ENCODE measurements at regions not wholly inside any gene's neighbourhood (a gene's known extent, or its start where the extent isn't known, plus 50 kb on each side); places are given as distances from the start of the nearest gene placed in this dataset.

DNA sequence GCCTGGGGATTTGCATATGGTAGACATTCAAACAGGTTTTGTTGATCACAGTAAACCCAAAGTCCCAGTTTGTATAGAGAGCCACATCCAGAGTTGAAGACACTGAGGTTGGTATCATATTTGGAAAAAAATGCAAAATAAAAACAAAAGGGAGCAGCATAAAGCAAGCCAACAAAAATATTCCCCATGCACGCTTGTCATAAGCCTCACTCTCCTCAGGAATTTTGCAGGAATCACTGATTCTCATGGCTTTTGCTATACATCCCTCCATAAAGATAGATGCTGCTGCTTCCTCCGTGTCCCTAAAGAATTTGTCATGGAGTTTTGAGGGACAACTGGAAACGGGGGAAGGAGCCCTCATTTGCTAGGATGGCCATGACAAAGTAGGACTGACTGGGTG lies 108.8 kb upstream of the TCF4 start:
- H2AFZ ChIP-seq (ENCODE audit: low read depth, low read length, severe bottlenecking), result no peak overlapping the region
- H3K9me2 ChIP-seq (replicated peaks; ENCODE audit: insufficient read depth, low read length), result no peaks in the 10 kb centered on the region
- H3K9me3 ChIP-seq (ENCODE audit: insufficient read depth, low read length), result no peaks in the 10 kb centered on the region

DNA sequence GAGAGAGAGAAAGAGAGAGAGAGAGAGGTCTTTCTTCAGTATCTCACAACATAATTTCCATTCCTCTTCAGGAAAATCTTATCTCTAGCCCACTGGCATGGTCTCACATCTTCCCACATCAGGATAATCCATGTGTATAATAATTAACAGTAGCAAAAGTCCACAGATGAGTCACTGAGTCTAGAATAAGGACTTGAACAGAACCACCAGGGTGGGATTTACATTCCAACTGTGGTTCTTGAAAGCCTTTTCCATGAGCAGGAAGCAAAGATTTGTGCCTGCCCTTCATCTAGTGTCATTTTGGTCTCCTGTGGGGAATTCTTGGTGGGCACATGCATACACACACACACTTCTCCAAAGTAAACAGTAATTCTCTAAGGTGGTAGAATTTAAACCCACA lies 107.1 kb upstream of the TCF4 start:
- Histone ChIP-seq H4K20me1 (ENCODE audit: low read depth, low read length) (no peaks in the 10 kb centered on the region), H3K9me2 (replicated peaks; ENCODE audit: insufficient read depth, low read length) (no peaks in the 10 kb centered on the region), H3K4me3 (ENCODE audit: insufficient read depth, low read length, poor library complexity, severe bottlenecking) (no peak overlapping the region), H2AFZ (ENCODE audit: low read depth, low read length, severe bottlenecking) (no peak overlapping the region), H3K4me2 (ENCODE audit: low read depth, low read length, poor library complexity, severe bottlenecking) (no peak overlapping the region), H3K27me3 (ENCODE audit: low read length) (no peaks in the 10 kb centered on the region), H3K36me3 (ENCODE audit: low read length) (no peaks in the 10 kb centered on the region), H3K9ac (ENCODE audit: low read length) (no peak overlapping the region), H3K27ac (ENCODE audit: low read depth, low read length) (no peak overlapping the region), H3K9me3 (ENCODE audit: insufficient read depth, low read length) (no peaks in the 10 kb centered on the region), H3K79me2 (ENCODE audit: insufficient read depth, low read length) (no peaks in the 10 kb centered on the region), H3F3A (ENCODE audit: insufficient read depth) (no peaks in the 10 kb centered on the region)
- no peak for TF ChIP-seq EZH2phosphoT487 (conservative IDR thresholded peaks at IDR 0.05; ENCODE audit: low read length)
- TF ChIP-seq, protein P1, sequence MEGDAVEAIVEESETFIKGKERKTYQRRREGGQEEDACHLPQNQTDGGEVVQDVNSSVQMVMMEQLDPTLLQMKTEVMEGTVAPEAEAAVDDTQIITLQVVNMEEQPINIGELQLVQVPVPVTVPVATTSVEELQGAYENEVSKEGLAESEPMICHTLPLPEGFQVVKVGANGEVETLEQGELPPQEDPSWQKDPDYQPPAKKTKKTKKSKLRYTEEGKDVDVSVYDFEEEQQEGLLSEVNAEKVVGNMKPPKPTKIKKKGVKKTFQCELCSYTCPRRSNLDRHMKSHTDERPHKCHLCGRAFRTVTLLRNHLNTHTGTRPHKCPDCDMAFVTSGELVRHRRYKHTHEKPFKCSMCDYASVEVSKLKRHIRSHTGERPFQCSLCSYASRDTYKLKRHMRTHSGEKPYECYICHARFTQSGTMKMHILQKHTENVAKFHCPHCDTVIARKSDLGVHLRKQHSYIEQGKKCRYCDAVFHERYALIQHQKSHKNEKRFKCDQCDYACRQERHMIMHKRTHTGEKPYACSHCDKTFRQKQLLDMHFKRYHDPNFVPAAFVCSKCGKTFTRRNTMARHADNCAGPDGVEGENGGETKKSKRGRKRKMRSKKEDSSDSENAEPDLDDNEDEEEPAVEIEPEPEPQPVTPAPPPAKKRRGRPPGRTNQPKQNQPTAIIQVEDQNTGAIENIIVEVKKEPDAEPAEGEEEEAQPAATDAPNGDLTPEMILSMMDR (IDR thresholded peaks at IDR 0.05; ENCODE audit: insufficient read depth, low read length, poor library complexity, severe bottlenecking), result no peak

More for the DNA sequence above, 108.8 kb upstream of the TCF4 start:
- Histone ChIP-seq H4K20me1 (ENCODE audit: low read depth, low read length) (no peaks in the 10 kb centered on the region), H3K4me2 (ENCODE audit: low read depth, low read length, poor library complexity, severe bottlenecking) (no peak overlapping the region), H3K27ac (ENCODE audit: low read depth, low read length) (no peak overlapping the region), H3K4me3 (ENCODE audit: insufficient read depth, low read length, poor library complexity, severe bottlenecking) (no peak overlapping the region), H3K9ac (ENCODE audit: low read length) (no peak overlapping the region), H3F3A (ENCODE audit: insufficient read depth) (no peaks in the 10 kb centered on the region), H3K27me3 (ENCODE audit: low read length) (no peaks in the 10 kb centered on the region), H3K79me2 (ENCODE audit: insufficient read depth, low read length) (no peaks in the 10 kb centered on the region), H3K36me3 (ENCODE audit: low read length) (no peaks in the 10 kb centered on the region)
- TF ChIP-seq, protein P1 (IDR thresholded peaks at IDR 0.05; ENCODE audit: insufficient read depth, low read length, poor library complexity, severe bottlenecking), result no peak
- TF ChIP-seq EZH2phosphoT487 (conservative IDR thresholded peaks at IDR 0.05; ENCODE audit: low read length), result no peak

GRCh38 chr18:55694291-55694690 lies 106.3 kb upstream of the TCF4 start:
- H3K27ac ChIP-seq (ENCODE audit: low read depth, low read length), result no peak overlapping the region
- no peaks in the 10 kb centered on the region for H3K79me2 ChIP-seq (ENCODE audit: insufficient read depth, low read length)
- no peak for TF ChIP-seq EZH2phosphoT487 (conservative IDR thresholded peaks at IDR 0.05; ENCODE audit: low read length)
- TF ChIP-seq, protein P1 (IDR thresholded peaks at IDR 0.05; ENCODE audit: insufficient read depth, low read length, poor library complexity, severe bottlenecking), result no peak
- no peak overlapping the region for H3K4me3 ChIP-seq (ENCODE audit: insufficient read depth, low read length, poor library complexity, severe bottlenecking)
- H2AFZ ChIP-seq (ENCODE audit: low read depth, low read length, severe bottlenecking), result no peak overlapping the region
- H3K4me2 ChIP-seq (ENCODE audit: low read depth, low read length, poor library complexity, severe bottlenecking), result no peak overlapping the region
- H3K36me3 ChIP-seq (ENCODE audit: low read length), result no peaks in the 10 kb centered on the region
- H3K9me3 ChIP-seq (ENCODE audit: insufficient read depth, low read length), result no peaks in the 10 kb centered on the region
- no peaks in the 10 kb centered on the region for H3K9me2 ChIP-seq (replicated peaks; ENCODE audit: insufficient read depth, low read length)
- no peaks in the 10 kb centered on the region for H3K27me3 ChIP-seq (ENCODE audit: low read length)
- no peaks in the 10 kb centered on the region for H4K20me1 ChIP-seq (ENCODE audit: low read depth, low read length)
- no peaks in the 10 kb centered on the region for H3F3A ChIP-seq (ENCODE audit: insufficient read depth)
- H3K9ac ChIP-seq (ENCODE audit: low read length), result no peak overlapping the region

All from SU-DHL-6 (cell line).